GM12878 (cell line): ENCODE measurements at regions not wholly inside any gene's neighbourhood (a gene's known extent, or its start where the extent isn't known, plus 50 kb on each side); places are given as distances from the start of the nearest gene placed in this dataset.

Experiments used
- ATF2 ChIP-seq: IDR thresholded peaks from 2 replicates; pipeline ENCODE4 v1.6.1; 2012; ENCODE audit warnings: low read length, inconsistent platforms
- BCLAF1 ChIP-seq: fragments of 450-650 bp; IDR thresholded peaks from 2 replicates; pipeline ENCODE4 v1.6.1; 2017; ENCODE audit warnings: antibody characterized with exemption, mild to moderate bottlenecking, moderate library complexity
- CREB1 ChIP-seq: IDR thresholded peaks from 2 replicates; pipeline ENCODE4 v1.6.1; 2012; ENCODE audit warnings: low read depth, mild to moderate bottlenecking, inconsistent platforms
- CTCF ChIP-seq, 3 experiments: IDR thresholded peaks in 2 of 3; conservative IDR thresholded peaks in 1 of 3; 2 replicates each; pipeline ENCODE4 v1.5.1; 2011; ENCODE audit warnings: low read depth in 3 of 3, low read length in 3 of 3, mild to moderate bottlenecking in 3 of 3, control low read depth in 2 of 3, moderate library complexity in 2 of 3, inconsistent platforms in 1 of 3, mixed read lengths in 1 of 3; ENCODE audit not compliant: control insufficient read depth in 2 of 3, insufficient read depth in 1 of 3; ENCODE audit errors: extremely low read depth in 1 of 3
- E2F4 ChIP-seq: IDR thresholded peaks from 2 replicates; pipeline ENCODE4 v1.6.1; 2012; ENCODE audit warnings: low read depth, low read length, improper control_type of control experiment
- FOXK2 ChIP-seq: fragments of 450-650 bp; IDR thresholded peaks from 2 replicates; pipeline ENCODE4 v1.6.1; 2017; ENCODE audit warnings: mild to moderate bottlenecking, moderate library complexity
- MTA2 ChIP-seq: fragments of 450-650 bp; IDR thresholded peaks from 2 replicates; pipeline ENCODE4 v1.6.1; 2016; ENCODE audit warnings: low read depth, mild to moderate bottlenecking, moderate library complexity
- MXI1 ChIP-seq: fragments of 150-350 bp; IDR thresholded peaks from 2 replicates; pipeline ENCODE4 v1.6.1; 2011; ENCODE audit warnings: low read depth, mild to moderate bottlenecking, inconsistent platforms, low read length, improper control_type of control experiment
- POLR2A ChIP-seq: IDR thresholded peaks from 2 replicates; pipeline ENCODE4 v1.6.1; 2011; ENCODE audit warnings: low read depth, mild to moderate bottlenecking, low read length
- RELA ChIP-seq: fragments of 450-650 bp; IDR thresholded peaks from 2 replicates; pipeline ENCODE4 v1.8.0; 2014; ENCODE audit warnings: borderline replicate concordance; ENCODE audit not compliant: partially characterized antibody
- SMC3 ChIP-seq: IDR thresholded peaks from 2 replicates; pipeline ENCODE4 v1.6.1; 2011; ENCODE audit warnings: low read length, improper control_type of control experiment, borderline replicate concordance
- USF1 ChIP-seq: IDR thresholded peaks from 2 replicates; pipeline ENCODE4 v1.6.1; 2011; ENCODE audit warnings: borderline replicate concordance, low read depth, mild to moderate bottlenecking, moderate library complexity, mixed read lengths, low read length; ENCODE audit not compliant: insufficient read depth; ENCODE audit errors: extremely low read length

- TF ChIP-seq MTA2 (no peak), POLR2A (no peak), RELA (no peak), FOXK2 (no peak), SMC3 (no peak), MXI1 (no peak), CTCF (IDR thresholded peaks at IDR 0.05 in 2 of 3, conservative IDR thresholded peaks at IDR 0.05 in 1 of 3; ENCODE audit: control insufficient read depth in 2 of 3, extremely low read depth in 1 of 3, insufficient read depth in 1 of 3, low read depth in 3 of 3, low read length in 3 of 3) (no peak), CREB1 (no peak), USF1 (no peak), BCLAF1 (no peak), ATF2 (no peak), E2F4 (no peak)
Measured at GRCh38 chr6:93829009-93829408, 409.6 kb upstream of the EPHA7 start.
